HL-60/S4 treated with phorbol 12-myristate 13-acetate at 8.2 ng/mL for 4 days and 3 days (cell line): ENCODE measurements at regions not wholly inside any gene's neighbourhood (a gene's known extent, or its start where the extent isn't known, plus 50 kb on each side); places are given as distances from the start of the nearest gene placed in this dataset.

ENCODE experiments used
- in situ Hi-C: fragments of 300-500 bp; cut with MboI; formaldehyde crosslinking; loops from 2 replicates; pipeline ENCODE4 v1.15.0; 2022; ENCODE audit warnings: low sequenced_read_pairs

DNA sequence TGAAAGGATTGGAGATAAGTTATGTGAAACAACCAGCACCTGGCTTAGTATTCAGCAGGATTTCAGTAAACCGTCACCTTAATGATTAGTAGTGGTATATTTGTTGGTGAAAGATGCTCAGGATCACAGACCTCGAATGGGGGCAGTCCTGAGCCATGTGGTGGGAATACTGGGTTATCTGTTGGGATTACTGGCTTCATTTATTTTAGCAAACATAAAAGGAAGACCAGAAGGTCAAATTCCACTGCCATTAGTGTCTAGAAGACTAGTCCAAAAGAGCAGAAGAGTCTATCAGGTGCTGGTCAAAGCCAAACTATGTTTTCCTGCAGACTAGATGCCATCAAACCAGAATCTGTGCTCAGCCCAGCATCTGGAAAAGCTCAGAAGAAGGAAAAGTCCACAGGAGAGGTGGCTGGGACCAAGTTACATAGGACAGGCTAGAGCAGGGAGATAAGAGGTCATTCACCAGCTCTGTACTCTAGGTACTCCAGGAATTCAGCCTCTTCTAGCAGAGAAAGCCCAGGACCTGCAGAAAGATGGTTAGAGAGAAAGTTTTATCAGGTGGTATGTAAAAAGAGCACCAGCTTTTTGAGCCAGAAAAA, 343.4 kb downstream of the PLPP3 start:
- in situ Hi-C loops, result no loop called here

DNA sequence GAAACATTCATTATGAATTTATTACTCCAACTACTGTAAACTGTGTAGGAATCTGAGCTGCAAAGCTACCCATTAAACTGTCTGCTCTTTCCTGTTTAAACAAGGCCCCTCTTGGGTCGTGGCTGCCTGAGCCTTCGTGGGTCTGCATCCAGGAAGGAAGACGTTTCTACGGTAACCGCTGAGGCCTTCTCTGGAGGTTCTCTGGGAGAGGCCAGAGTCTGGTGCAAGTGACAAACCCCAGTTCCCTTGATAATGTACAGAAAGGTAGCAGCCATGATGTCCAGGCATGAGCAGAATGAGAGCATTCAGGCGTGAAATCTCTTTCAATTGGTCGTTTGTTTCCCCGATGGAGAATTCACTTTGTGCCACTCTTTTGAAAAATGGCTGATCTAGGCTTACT, 350.2 kb downstream of the PLPP3 start:
- in situ Hi-C loops, result no loop called here

GRCh38 chr1:56227886-56228285, 351.5 kb downstream of the PLPP3 start:
- in situ Hi-C loops, result no loop called here

- in situ Hi-C loops, result no loop called here
Measured at GRCh38 chr1:56227401-56227800, 352.0 kb downstream of the PLPP3 start.

DNA sequence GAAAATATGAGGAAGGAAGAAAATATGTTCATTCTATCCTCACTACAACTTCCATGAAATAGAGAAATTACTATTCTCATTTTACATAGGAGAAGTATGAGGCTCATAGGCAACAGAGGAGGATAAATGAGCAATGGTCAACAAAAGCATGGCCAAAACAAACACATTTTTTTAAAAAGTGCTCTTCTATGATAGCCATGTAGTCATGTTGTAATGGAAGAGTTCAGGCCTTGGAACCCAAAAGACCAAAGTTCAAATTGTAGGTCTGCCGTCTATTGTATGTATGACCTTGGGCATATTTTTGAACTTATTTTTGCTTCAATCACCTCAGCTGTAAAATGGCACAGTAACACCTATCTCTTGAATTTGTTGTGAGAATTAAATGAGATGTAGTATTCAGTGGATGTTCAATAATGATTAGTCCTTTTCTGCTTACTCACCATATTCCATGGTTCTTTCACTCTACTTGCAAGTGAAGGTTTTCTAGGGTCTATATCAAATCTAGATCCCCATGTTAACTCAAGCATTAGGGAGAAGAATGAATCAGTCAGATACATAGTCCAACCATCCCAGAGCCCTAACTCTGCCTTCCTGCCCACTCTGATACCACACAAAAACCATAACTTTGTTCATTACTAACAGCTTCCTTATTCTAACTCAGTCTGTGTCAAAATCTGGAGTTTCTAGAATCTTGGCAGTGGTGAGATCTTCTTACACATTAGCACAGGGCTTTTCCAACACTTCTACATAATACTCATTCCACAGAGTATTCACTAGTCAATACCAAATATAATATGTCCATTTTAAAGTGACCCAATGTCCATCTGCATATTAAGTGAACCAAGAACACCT, 353.2 kb downstream of the PLPP3 start:
- in situ Hi-C loops, result no loop called here

GRCh38 chr1:56223968-56224367, 355.4 kb downstream of the PLPP3 start:
- in situ Hi-C loops, result no loop called here

- in situ Hi-C loops, result no loop called here
Measured at GRCh38 chr1:56222914-56223540, 356.3 kb downstream of the PLPP3 start.

GRCh38 chr1:56220021-56220420, 359.3 kb downstream of the PLPP3 start:
- in situ Hi-C loops, result no loop called here

- in situ Hi-C loops, result no loop called here
Measured at GRCh38 chr1:56218023-56218422, 361.3 kb downstream of the PLPP3 start.

DNA sequence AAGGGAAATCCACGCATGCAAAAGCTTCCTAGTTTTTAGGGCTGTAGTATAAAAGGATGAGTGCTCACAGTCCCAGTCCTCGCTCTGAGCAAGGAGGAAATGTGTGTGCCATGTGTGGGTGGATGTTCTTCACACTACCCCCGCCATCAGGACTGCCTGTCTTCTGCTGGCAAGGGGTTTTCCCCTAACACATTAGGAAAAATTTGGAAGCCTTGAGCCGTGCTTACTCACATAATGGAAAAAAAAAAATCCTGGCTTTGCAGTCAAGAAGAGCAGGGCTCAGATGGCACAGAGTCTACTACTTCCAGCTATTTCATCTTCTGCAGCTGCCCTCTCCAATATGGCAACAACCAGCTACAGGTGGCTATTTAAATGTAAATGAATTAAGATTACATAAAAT, 363.1 kb downstream of the PLPP3 start:
- in situ Hi-C loops, result no loop called here

DNA sequence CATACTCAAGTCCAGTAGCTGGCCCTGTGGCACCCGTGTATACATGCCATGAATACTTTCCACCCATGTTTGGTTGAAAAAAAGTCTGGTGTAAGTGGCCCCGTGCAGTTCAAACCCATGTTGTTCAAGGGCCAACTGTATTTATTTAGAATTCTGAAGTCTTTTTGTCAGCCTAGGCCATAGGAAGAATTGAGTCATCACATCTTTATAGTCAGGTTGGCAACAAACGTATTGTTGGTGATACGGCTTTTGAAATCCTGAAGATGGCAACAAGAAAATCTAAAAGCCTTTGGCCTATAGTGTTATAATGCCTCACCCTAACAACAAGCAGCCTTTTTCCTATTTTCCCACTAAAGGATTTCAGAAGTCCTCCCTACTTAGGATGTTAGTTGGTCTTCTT, 363.6 kb downstream of the PLPP3 start:
- in situ Hi-C loops, result no loop called here

GRCh38 chr1:56215086-56215485, 364.3 kb downstream of the PLPP3 start:
- in situ Hi-C loops, result no loop called here

DNA sequence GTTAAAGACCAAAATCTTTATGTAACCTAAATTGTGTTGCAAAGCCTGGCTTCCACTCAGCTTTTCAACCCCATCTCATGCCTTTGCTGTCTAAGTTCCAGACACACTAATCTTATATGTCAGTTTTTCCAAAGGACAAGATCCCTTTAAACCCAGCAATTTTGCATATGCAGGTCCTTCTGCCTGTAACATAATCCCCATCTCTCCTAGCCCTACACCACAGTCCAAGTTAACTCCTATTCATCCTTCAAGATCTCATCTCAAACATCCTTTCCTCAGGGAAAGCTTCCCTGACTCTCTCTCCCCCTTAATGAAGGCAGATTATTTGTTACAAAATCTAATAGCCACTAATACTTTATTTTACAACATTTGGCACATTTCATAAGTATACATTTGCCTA, 366.3 kb downstream of the PLPP3 start:
- in situ Hi-C loops, result no loop called here

DNA sequence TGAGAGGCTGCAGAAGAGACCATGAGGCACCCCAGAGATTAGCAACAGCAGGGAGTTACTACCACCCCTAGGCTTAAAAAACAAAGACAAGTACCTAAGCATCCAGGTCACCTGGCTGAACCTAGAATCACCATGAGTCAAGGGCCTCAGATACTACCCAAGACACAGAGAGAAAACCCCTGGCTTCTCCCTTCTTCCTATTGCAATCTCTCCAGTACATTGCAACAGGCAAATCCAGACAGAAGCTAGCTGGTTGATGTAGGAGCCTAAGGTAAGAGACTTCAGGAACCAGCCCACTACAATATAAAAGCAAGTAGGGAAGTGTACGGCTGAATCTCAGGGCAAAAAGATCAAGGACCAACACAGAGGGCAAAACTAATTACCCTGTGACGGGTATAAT, 367.2 kb downstream of the PLPP3 start:
- in situ Hi-C loops, result no loop called here

GRCh38 chr1:56206391-56206790, 373.0 kb downstream of the PLPP3 start:
- in situ Hi-C loops, result no loop called here

- in situ Hi-C loops, result no loop called here
Measured at GRCh38 chr1:56204206-56204605, 375.2 kb downstream of the PLPP3 start.

GRCh38 chr1:56202796-56203492, 376.4 kb downstream of the PLPP3 start:
- in situ Hi-C loops, result no loop called here

- in situ Hi-C loops, result no loop called here
Measured at GRCh38 chr1:56202186-56202585, 377.2 kb downstream of the PLPP3 start.

DNA sequence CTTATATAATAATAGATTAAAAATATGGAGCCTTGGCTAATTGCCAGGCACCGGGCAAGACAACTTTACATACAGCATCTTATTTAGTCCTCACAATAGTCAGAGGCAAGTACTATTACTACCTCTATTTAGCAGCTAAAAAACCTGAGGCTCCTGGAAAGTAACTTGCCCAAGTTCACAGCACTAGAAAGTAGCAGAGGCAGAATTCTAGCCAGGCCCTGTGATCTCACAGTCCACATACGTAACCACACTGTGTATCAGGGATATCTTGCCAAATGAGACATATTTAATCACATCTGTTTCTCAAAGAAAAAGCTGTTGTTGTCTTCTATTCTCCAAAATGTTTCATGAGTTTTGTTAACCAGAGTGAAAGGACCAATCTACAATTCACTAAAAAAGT, 378.5 kb downstream of the PLPP3 start:
- in situ Hi-C loops, result no loop called here

DNA sequence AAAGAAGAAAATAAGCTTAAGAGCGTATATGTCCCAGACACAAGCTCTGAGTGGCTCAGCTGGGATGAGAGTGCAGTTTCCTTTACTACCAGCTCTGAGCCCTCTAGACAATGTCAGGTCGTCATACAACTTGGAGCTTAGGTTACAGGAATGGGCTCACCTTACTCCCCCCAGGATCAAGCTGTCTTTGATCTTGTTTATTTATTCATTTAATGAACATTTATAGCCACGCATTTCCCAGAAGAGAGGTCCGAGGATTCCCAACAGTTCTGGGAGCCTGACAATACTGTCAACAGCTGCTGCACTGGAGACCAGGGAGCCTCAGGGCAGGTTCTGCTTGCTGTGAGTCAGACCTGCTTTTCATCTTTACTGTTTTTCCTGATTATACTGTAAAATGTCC, 378.9 kb downstream of the PLPP3 start:
- in situ Hi-C loops, result no loop called here

- in situ Hi-C loops, result no loop called here
Measured at GRCh38 chr1:56199956-56200355, 379.4 kb downstream of the PLPP3 start.

DNA sequence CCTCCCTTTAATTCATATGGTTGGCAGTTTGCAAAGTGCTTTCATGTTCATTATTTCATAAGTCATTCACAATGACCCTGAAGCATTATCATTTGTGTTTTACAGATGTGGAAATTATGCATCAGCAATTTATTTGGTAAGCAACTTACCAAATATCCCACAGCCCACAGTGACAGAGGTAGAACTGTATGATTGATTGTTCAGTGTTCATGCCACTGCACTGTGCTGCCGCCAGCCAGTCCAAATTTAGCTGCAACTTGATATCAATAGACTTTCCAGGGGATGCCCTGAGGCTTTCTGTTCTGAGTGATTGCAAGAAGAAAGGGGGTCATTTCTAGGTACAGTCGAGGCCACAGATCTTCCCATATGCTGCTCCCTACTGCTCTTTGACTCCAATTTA, 380.3 kb downstream of the PLPP3 start:
- in situ Hi-C loops, result no loop called here
